ENCODE measurements at regions not wholly inside any gene's neighbourhood (a gene's known extent, or its start where the extent isn't known, plus 50 kb on each side); places are given as distances from the start of the nearest gene placed in this dataset.
"Not testable (repeated sequence)": the region's sequence is repeated elsewhere in the genome, so short reads cannot be mapped to it uniquely, and the experiment has no call there.

DNA sequence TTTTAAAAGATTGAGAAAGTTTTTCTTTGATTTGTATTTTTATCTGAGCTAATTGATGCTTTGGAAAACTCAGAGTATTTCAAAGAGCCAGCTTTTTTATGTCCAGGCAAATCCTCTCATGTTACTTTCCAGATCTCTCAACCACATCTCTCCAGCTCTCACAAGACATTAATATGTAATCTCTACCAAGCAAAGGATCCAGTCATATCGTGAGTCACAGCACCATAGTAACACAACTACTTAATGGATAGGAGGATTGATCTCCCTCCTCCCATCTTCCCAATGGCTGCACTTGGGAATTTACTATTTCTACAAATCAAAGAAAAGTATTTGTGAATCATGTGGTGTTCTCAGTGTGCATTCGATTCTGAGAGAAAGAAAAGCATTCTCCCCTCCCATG, 63.3 kb downstream of the POU4F1 start:
- FAIRE-seq: no peak

- not testable (repeated sequence) for FAIRE-seq
Measured at GRCh38 chr13:78526044-78526443, 77.3 kb downstream of the POU4F1 start.

- no peak for FAIRE-seq
Measured at GRCh38 chr13:78524936-78525335, 78.4 kb downstream of the POU4F1 start.

DNA sequence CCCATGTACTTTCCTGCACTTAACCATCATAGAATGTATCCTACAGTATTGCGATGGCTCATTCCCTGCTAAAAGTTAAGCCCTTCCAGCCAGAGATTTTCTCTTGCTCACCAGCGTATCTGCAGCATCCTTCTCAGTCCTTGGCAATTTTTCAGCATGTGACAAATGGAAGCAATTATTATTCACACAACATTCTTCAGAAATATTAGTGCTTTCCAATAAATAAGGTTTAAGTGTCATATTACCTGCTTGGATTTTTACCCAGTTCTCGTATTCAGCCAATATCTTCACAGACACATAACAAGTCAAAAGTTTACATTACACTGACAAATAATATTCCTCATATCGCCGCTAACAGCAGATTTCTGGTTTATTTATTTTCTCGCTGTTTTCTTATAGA, 82.3 kb downstream of the POU4F1 start:
- no peak for FAIRE-seq

DNA sequence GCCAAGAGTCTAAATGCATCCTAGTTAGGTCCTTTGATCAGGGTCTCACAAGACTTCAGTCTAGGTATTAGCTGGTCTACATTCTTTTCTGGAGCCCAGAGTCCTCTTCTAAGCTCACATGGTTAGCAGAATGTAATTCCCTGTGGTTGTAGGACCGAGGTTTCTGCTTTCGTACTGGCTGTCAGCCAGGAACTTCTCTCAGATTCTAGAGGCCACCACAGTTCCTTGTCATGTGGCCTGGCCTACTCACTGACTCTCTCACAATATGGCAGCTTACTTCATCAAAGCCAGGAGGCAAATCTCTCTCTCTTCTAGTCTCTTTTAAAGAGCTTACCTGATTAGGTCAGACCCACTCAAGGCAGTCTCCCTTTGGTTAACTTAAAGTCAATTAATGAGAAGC, 82.9 kb downstream of the POU4F1 start:
- no peak for FAIRE-seq

DNA sequence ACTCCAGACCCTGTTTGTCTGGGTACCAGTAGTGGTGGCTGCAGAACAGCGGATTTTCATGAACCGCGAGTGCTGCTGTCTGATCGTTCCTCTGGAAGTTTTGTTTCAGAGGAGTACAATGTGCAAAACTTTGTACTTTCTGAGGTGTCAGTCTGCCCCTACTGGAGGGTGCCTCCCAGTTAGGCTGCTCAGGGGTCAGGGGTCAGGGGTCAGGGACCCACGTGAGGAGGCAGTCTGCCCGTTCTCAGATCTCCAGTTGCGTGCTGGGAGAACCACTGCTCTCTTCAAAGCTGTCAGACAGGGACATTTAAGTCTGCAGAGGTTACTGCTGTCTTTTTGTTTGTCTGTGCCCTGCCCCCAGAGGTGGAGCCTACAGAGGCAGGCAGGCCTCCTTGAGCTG, 84.9 kb downstream of the POU4F1 start:
- not testable (repeated sequence) for FAIRE-seq

- no peak for FAIRE-seq
Measured at GRCh38 chr13:78499802-78500201, 103.5 kb downstream of the POU4F1 start.

GRCh38 chr13:78497702-78498355, 105.5 kb downstream of the POU4F1 start:
- FAIRE-seq: no peak

GRCh38 chr13:78491978-78492377, 111.4 kb downstream of the POU4F1 start:
- no peak for FAIRE-seq

DNA sequence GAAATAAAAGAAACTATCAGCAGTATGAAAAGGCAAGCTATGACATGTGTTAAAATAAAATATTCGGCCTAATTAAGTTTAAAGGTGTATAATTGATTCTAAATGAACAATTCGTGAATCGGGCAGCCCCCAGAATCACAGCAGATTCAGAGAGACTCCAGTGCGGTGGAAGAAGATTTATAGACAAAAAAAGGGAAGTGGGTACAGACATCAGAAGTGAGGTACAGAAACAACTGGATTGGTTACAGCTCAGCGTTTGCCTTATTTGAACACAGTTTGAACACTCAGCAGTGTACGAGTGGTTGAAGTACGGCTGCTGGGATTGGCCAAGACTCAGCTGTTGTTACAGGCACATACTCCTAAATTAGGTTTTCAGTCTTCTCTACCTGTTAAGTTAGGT, 113.1 kb downstream of the POU4F1 start:
- not testable (repeated sequence) for FAIRE-seq

DNA sequence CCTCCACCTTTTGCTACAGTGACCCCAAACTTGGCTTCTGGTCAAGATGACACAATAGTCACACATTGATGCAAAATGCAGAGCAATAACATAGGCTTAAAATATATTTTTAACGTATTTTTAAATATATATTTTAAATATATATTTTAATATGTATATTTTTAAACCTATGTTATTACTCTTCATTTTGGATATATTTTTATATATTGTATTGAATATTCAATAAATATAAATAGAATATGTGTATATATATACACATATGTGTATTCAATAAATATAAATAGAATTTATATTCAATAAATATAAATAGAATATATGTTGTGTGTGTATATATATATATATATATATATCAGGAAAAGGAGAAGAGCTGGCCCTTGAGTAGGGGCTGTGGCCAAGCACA, 115.6 kb downstream of the POU4F1 start:
- peak; percentile 50 for FAIRE-seq

GRCh38 chr13:78485803-78486202, 117.5 kb downstream of the POU4F1 start:
- no peak for FAIRE-seq

- no peak for FAIRE-seq
Measured at GRCh38 chr13:78478183-78478582, 125.2 kb downstream of the POU4F1 start.

- no peak for FAIRE-seq
Measured at GRCh38 chr13:78476910-78477309, 126.4 kb downstream of the POU4F1 start.

- no peak for FAIRE-seq
Measured at GRCh38 chr13:78468621-78469020, 134.7 kb downstream of the POU4F1 start.

DNA sequence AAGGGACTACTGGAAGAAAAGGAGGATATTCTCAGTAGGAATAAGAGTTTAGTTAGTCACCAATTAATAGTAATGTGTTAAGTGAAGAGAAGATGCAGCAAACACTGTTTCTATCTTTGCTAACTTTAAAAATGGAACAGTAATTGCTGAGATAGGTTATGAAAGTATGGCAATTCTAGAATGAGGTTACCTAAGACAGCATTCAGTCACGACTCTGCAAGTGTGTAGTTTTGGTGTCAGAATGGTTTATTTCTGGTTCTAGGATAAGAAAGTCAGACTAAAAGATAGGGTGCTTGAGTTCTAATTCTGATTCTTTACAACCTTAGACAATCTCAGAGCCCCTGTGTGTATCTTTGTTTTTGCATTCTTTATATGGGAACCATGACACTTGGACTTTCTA, 138.1 kb downstream of the POU4F1 start:
- no peak for FAIRE-seq

- FAIRE-seq: no peak
Measured at GRCh38 chr13:78460176-78460575, 143.2 kb downstream of the POU4F1 start.

DNA sequence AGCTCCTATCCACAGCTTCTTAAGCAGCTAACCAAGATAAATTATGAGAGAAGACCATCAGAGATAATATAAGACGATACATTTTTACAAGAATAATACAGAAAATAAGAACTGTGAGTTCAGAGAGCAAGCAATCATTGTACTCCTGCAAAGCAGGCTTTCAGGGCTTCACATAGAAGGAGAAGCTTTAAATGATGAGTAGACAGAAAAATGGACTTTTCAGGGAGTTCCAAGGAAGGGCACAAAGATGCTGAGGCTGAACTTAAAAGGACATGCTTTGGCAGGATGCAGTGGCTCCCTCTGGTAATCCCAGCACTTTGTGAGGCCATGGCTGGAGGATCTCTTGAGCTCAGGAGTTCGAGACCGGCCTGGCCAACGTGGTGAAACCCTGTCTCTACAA, 159.5 kb downstream of the POU4F1 start:
- no peak for FAIRE-seq

- FAIRE-seq: no peak
Measured at GRCh38 chr13:78437781-78438180, 165.6 kb downstream of the POU4F1 start.

- no peak for FAIRE-seq
Measured at GRCh38 chr13:78436311-78436710, 167.0 kb downstream of the POU4F1 start.

GRCh38 chr13:78431328-78431727, 172.0 kb downstream of the POU4F1 start:
- no peak for FAIRE-seq

DNA sequence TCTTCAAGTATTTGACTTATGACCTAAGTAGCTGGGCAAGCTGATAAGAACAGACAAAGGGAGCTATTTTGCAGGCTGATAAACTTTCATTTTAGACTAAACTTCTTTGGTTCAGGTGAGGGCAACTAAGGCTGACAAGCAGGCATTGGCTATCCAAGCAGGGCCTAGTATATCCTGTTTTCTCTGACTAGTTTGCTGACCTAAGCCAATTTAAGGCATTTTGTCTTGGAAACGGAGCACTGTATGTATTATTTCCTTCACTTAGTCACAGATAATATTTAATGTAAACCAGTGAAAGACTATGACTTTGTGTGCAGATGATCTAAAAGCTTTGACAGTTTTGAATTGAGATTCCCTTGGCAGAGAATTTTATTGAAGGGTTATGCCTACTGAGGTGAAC, 172.5 kb downstream of the POU4F1 start:
- FAIRE-seq: no peak

DNA sequence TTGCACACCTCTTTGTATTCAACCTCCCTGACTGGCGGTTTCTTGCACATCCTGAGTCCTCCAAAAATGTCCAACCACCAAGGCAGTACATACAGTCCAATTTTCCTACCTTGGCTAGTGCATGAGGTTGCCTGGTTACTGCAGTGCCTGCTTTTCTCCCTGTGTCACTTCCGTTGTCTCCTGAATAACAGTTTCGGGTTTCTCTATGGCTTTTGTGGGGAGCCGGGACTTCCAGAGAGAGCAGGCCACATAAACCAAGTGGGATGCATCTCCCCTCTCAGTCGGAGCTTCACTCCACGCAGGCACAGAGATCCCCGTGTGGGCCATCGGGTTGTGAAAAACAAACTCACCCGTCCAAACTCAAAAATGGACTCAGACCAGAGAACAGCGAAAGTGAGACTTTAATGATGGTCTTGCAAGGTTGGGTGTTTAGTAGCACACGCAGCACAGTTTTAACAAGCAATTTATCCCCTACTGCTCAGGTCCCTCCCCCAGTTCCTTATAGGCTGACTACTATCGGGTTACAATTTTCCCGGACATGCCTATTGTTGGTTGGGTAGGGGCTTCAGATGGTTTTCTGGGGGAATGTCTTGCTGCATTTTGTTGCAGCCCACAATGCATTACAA, 173.1 kb downstream of the POU4F1 start:
- no peak for FAIRE-seq

DNA sequence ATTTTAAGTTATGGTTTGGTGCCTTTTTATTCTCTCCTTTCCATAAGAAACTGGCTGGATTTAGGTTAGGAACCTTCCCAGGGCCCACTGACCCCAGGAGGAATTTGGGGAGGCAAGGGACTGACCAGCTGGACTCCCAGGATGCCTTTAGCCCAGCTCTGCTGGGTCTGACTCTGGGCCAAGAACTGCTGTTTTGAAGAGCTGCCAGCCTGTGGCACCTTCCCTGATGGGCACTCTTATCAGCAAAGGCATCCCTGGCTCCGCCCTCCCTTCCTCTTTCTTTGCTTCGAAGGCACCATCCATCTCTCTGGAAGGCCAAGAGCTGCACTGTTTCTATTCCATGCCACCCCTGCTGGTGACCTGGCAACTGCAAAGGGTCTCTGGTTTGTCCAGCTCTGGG, 174.7 kb downstream of the POU4F1 start:
- FAIRE-seq: no peak

DNA sequence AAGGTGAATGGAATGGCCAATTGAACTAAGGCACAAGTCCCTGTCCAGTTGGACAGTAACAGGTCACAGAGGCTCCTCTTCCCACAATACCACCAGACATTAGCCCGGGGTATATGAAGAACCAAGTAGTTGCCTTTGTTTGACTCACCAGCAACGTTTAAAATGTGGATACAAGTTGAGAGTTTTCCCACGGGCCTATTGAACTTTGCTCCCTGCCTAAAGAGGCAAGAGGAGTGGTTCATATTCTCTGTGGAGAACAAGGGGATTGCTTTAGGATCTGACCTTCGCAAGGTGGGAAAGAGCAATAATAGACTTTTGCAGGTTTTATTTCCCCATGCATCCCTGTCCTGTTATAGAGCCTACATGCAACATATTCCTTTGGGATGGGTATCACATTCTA, 177.2 kb downstream of the POU4F1 start:
- no peak for FAIRE-seq
